Neural progenitor cell (in vitro differentiated cells): ENCODE measurements at regions not wholly inside any gene's neighbourhood (a gene's known extent, or its start where the extent isn't known, plus 50 kb on each side); places are given as distances from the start of the nearest gene placed in this dataset.

ENCODE experiments used
- DNase-seq: peaks from one replicate; pipeline ENCODE4 v3.0.0-alpha.2; 2016; ENCODE audit warnings: low spot score
- H2AFZ ChIP-seq: fragments of 200-600 bp; sonication (generic); replicated peaks from 2 replicates; pipeline ENCODE4 v1.6.1; 2016; ENCODE audit warnings: antibody characterized with exemption
- H3F3A ChIP-seq: fragments of 200-600 bp; sonication (generic); 2 replicates; pipeline ENCODE4 v1.6.1; 2016; ENCODE audit warnings: antibody characterized with exemption, low read depth
- H3K27ac ChIP-seq: fragments of 200-600 bp; sonication (generic); 2 replicates; pipeline ENCODE4 v1.5.1; 2016; ENCODE audit warnings: mild to moderate bottlenecking
- H3K27me3 ChIP-seq: fragments of 200-600 bp; sonication (generic); 2 replicates; pipeline ENCODE4 v1.6.1; 2016; ENCODE audit warnings: mild to moderate bottlenecking, moderate library complexity
- H3K36me3 ChIP-seq: fragments of 200-600 bp; sonication (generic); 2 replicates; pipeline ENCODE4 v1.5.1; 2016
- H3K4me1 ChIP-seq: fragments of 200-600 bp; sonication (generic); 2 replicates; pipeline ENCODE4 v1.6.1; 2016; ENCODE audit warnings: mixed run types
- H3K4me2 ChIP-seq: fragments of 200-600 bp; sonication (generic); 2 replicates; pipeline ENCODE4 v1.6.1; 2016
- H3K4me3 ChIP-seq: fragments of 200-600 bp; sonication (generic); 2 replicates; pipeline ENCODE4 v1.5.1; 2016
- H3K79me2 ChIP-seq: fragments of 200-600 bp; sonication (generic); 2 replicates; pipeline ENCODE4 v1.6.1; 2016; ENCODE audit warnings: low read depth
- H3K9ac ChIP-seq: fragments of 200-600 bp; sonication (generic); 2 replicates; pipeline ENCODE4 v1.6.1; 2016
- H3K9me3 ChIP-seq: fragments of 200-600 bp; sonication (generic); 2 replicates; pipeline ENCODE4 v1.5.1; 2016; ENCODE audit warnings: low read depth
- H4K20me1 ChIP-seq: fragments of 200-600 bp; sonication (generic); 2 replicates; pipeline ENCODE4 v1.6.1; 2016; ENCODE audit warnings: low read depth
- H3K27ac Mint-ChIP-seq: 3 replicates; pipeline ENCODE4 v1.8.0; 2021; ENCODE audit warnings: mixed read lengths
- H3K27me3 Mint-ChIP-seq: 2 replicates; pipeline ENCODE4 v1.8.0; 2022; ENCODE audit warnings: low read depth, mild to moderate bottlenecking, inconsistent platforms, moderate library complexity, mixed read lengths; ENCODE audit not compliant: insufficient read depth
- H3K36me3 Mint-ChIP-seq: 3 replicates; pipeline ENCODE4 v1.8.0; 2021; ENCODE audit warnings: mixed read lengths
- H3K4me1 Mint-ChIP-seq: 3 replicates; pipeline ENCODE4 v1.8.0; 2021; ENCODE audit warnings: mixed read lengths
- H3K4me3 Mint-ChIP-seq: 3 replicates; pipeline ENCODE4 v1.8.0; 2021; ENCODE audit warnings: mild to moderate bottlenecking, moderate library complexity, mixed read lengths
- H3K9me3 Mint-ChIP-seq: 3 replicates; pipeline ENCODE4 v1.8.0; 2020; ENCODE audit warnings: mixed read lengths
- CTCF ChIP-seq: fragments of 200-600 bp; sonication (generic); IDR thresholded peaks from 2 replicates; pipeline ENCODE4 v1.5.1; 2017; ENCODE audit warnings: antibody characterized with exemption, mild to moderate bottlenecking
- EZH2 ChIP-seq: fragments of 200-600 bp; sonication (generic); IDR thresholded peaks from 2 replicates; pipeline ENCODE4 v1.6.1; 2017; ENCODE audit warnings: antibody characterized with exemption, mild to moderate bottlenecking, moderate library complexity
- EZH2phosphoT487 ChIP-seq: fragments of 200-600 bp; sonication (generic); IDR thresholded peaks from 2 replicates; pipeline ENCODE4 v1.6.1; 2017; ENCODE audit warnings: antibody characterized with exemption

DNA sequence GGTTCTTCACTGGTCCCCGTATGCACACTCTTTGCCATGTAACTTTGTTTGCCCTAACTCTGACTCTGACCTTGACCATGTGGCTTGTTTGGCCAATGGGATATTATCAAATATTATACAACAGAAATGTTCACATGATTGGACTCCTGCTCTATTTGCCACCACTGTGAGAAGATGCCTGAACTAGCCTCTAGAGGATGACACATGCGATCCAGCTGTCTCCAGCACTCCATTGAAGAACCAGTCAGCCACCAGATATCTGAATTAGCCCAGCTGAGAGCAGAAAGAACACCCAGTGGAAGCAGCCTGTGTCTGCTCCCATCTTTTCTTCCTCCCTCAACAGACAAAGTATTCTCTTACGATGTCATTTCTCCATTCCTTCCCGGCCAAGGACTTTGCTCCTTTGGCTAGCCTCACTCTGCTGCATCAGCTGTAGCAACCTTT, 412.1 kb downstream of the IRS1 start:
- no peaks in the 10 kb centered on the region for H3K79me2 ChIP-seq
- H3K9ac ChIP-seq = no peak overlapping the region
- H3K27me3 Mint-ChIP-seq = no peaks in the 10 kb centered on the region
- no peaks in the 10 kb centered on the region for H4K20me1 ChIP-seq
- no peak overlapping the region for H2AFZ ChIP-seq
- no peaks in the 10 kb centered on the region for H3K9me3 ChIP-seq
- no peak overlapping the region for H3K27ac ChIP-seq
- TF ChIP-seq EZH2 = no peak
- no peak for TF ChIP-seq EZH2phosphoT487
- TF ChIP-seq CTCF = no peak
- no peak overlapping the region for H3K4me3 Mint-ChIP-seq
- no peaks in the 10 kb centered on the region for H3F3A ChIP-seq
- H3K4me3 ChIP-seq = no peak overlapping the region
- no peaks in the 10 kb centered on the region for H3K4me1 ChIP-seq
- H3K27me3 ChIP-seq = no peaks in the 10 kb centered on the region
- no peak for DNase-seq
- no peaks in the 10 kb centered on the region for H3K36me3 Mint-ChIP-seq
- H3K9me3 Mint-ChIP-seq = peaks cover 2% of the 10 kb centered on the region
- no peak overlapping the region for H3K4me2 ChIP-seq
- H3K4me1 Mint-ChIP-seq = no peaks in the 10 kb centered on the region
- no peaks in the 10 kb centered on the region for H3K36me3 ChIP-seq
- no peak overlapping the region for H3K27ac Mint-ChIP-seq

DNA sequence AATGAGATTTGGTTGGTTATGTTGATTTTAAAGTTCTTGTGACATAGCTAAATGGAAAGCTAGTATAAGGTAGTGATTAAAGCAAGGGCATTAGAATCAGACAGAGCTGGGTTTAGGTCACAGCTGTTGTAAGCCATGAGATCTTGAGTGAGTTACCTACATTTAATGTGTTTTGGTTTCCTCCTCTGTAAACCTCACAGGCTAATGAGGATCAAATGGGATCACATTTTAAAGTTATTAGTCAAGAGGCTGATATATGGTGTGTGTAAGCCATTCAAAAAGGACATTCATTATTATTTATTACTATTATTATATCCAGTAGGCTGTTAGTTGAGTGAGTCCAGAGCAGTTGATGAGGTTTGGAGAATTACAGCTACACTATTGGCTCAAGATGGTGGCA, 416.2 kb downstream of the IRS1 start:
- Histone ChIP-seq H2AFZ (no peak overlapping the region), H4K20me1 (no peaks in the 10 kb centered on the region), H3K9ac (no peak overlapping the region), H3K27ac (no peak overlapping the region), H3K4me2 (no peak overlapping the region), H3K79me2 (no peaks in the 10 kb centered on the region), H3F3A (no peaks in the 10 kb centered on the region), H3K9me3 (no peaks in the 10 kb centered on the region), H3K4me3 (no peak overlapping the region), H3K36me3 (no peaks in the 10 kb centered on the region), H3K4me1 (no peaks in the 10 kb centered on the region), H3K27me3 (no peaks in the 10 kb centered on the region)
- Mint-ChIP-seq H3K27me3 (no peaks in the 10 kb centered on the region), H3K4me1 (no peaks in the 10 kb centered on the region), H3K9me3 (peaks cover 4% of the 10 kb centered on the region), H3K36me3 (no peaks in the 10 kb centered on the region), H3K4me3 (no peak overlapping the region), H3K27ac (no peak overlapping the region)
- TF ChIP-seq CTCF (no peak), EZH2 (no peak), EZH2phosphoT487 (no peak)
- no peak for DNase-seq

- H3K27me3 Mint-ChIP-seq = no peaks in the 10 kb centered on the region
- no peaks in the 10 kb centered on the region for H3K36me3 ChIP-seq
- no peaks in the 10 kb centered on the region for H3K36me3 Mint-ChIP-seq
These were observed 418.9 kb downstream of the IRS1 start for GRCh38 chr2:226380679-226381078.

More at GRCh38 chr2:226380679-226381078, 418.9 kb downstream of the IRS1 start:
- H3K4me1 Mint-ChIP-seq = no peaks in the 10 kb centered on the region
- TF ChIP-seq EZH2phosphoT487 (no peak), CTCF (no peak), EZH2 (no peak)
- Histone ChIP-seq H3K4me1 (no peaks in the 10 kb centered on the region), H2AFZ (no peak overlapping the region), H3K27ac (no peak overlapping the region), H3K79me2 (no peaks in the 10 kb centered on the region), H4K20me1 (no peaks in the 10 kb centered on the region), H3K27me3 (no peaks in the 10 kb centered on the region), H3K9me3 (no peaks in the 10 kb centered on the region), H3K9ac (no peak overlapping the region), H3K4me2 (no peak overlapping the region), H3K4me3 (no peak overlapping the region), H3F3A (no peaks in the 10 kb centered on the region)
- H3K4me3 Mint-ChIP-seq = no peak overlapping the region
- no peak overlapping the region for H3K27ac Mint-ChIP-seq
- no peak for DNase-seq
- peaks cover 4% of the 10 kb centered on the region for H3K9me3 Mint-ChIP-seq
